GM18858 (cell line): ENCODE measurements at regions not wholly inside any gene's neighbourhood (a gene's known extent, or its start where the extent isn't known, plus 50 kb on each side); places are given as distances from the start of the nearest gene placed in this dataset.
"Not testable (repeated sequence)": the region's sequence is repeated elsewhere in the genome, so short reads cannot be mapped to it uniquely, and the experiment has no call there.

ENCODE experiments used
- ATAC-seq: cut with Tn5 transposase; IDR thresholded peaks from one replicate; pipeline ENCODE4 v1.9.1; 2021; ENCODE audit not compliant: unreplicated experiment

DNA sequence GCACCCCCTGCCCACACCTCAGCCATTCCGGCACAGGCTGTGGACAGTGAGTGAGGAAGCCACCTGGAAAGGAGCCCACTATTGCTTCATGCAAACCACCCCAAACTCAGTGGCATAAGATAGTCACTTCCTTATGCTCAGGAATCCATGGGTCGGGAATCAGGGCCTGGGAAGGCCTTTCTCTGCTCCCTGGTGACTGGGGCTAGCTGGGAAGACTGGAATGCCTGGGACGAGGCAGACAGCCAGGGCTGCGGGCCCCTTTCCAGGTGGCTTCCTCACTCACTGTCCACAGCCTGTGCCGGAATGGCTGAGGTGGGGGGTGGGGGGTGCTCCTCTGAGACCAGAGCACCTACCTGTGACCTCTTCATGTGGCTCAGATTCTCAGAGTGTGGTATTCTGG lies 74.1 kb upstream of the GRB10 start:
- ATAC-seq = no peak

DNA sequence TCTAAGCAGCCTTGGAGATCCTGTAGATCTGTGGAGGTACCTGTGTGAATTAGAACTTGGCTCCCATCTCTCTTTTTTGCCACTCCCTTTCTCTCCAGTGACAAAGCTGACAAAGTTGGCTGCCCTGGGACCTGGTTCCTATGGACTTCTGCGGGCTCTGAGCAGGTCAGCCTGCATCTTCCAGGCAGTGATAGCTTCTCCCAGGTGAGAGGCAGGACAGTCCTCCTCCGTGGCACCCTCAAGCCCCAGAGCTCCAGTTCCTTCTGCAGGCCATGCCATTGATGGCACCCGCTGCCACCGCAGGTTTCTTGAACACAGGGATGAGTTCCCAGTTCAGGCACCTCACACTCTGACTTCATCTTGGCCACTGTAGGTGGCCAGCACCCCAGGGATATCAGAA lies 73.5 kb upstream of the GRB10 start:
- ATAC-seq = no peak

DNA sequence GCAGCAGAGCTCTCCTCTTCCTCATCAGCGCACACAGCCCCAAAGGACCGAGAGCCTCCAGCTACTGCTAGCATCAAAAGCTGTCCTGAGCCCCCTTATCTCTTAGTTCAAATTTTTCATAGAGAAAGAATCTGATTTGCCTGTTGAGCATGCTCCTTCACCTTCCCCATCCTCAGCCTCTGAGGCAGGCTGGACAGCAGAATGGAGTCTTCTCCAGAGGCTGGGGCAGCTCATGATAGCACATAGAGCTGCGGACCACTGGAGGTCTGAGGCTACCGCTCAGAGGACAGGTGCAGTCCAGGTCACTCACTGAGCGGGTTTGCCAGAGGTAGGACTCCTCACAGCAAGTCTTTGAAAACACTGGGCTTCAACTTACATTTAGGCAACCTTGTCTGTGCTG lies 72.8 kb upstream of the GRB10 start:
- no peak for ATAC-seq

DNA sequence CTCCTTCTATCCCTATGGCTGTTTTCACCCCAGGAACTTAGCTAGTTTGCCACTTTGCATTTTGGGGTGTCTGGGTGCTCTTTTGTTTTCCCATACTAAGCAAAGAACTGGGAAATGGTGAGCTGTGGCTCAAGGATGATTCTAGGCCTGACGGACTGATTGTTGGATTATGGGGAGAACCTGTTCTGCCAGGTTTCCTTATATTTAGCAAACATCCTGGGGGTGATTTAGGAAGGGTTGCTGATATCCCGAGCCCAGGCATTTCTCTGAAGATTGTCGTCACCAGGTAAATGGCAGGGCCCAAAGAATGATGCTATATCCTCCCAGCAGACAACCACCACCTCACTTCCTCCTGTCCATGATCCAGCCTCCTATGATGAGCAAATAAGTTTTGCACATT lies 72.1 kb upstream of the GRB10 start:
- ATAC-seq = no peak

DNA sequence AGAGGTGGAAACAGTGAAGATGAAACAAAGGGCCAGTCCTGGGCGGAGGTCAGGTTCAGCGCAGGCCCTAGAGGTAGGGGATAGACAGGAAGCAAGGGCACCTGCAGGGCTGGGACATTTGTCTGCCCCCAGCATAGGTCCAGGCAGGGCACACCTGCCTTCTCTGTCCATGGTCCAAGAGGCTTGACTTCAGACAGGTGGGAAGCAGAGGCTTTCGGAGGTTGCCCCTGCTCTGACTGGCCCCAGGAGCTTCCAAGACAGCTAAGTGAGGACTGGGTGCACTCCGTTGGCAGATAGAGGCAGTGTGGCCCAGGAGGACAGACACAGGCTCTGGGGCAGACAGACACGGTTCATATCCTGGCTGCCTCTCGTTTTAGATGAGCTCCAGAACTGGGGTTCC lies 71.6 kb upstream of the GRB10 start:
- no peak for ATAC-seq

DNA sequence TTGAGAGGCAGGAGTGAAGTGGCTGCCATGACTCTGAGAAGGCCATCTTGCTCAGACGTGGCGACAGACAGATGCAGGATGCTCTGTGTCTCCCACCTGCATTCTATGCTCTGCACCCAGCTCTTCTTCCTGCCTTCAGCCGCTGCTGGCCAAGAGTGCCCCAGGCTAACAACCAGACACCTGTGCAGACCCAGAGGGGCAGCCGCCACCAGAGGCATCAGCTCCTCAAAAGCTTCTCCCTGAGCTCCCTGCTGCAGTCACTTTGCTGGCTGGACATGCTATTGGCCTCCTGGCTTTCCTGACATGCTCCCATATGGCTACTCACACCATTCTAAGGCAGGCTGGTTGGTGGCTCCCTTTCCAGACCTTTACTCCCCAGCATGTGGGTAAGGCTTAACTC lies 70.6 kb upstream of the GRB10 start:
- no peak for ATAC-seq

DNA sequence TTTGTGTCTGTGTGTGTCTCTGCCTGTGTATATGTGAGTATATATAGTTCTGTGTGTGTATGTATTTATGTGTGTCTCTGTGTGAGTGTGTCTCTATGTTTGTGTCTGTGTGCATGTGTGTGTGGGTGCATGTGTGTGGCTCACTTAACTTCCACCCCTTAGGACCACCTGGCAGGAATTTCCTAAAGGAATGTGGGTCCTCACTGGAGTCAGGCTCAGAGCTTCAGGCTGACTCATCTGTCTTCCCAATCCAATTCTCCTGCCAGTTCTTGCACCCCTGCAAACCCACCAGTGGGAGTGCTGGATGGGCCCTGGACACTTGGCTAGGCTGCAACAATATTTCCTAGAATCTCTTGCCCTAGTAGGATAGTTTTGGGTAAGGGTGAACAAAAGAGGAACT lies 70.2 kb upstream of the GRB10 start:
- no peak for ATAC-seq

DNA sequence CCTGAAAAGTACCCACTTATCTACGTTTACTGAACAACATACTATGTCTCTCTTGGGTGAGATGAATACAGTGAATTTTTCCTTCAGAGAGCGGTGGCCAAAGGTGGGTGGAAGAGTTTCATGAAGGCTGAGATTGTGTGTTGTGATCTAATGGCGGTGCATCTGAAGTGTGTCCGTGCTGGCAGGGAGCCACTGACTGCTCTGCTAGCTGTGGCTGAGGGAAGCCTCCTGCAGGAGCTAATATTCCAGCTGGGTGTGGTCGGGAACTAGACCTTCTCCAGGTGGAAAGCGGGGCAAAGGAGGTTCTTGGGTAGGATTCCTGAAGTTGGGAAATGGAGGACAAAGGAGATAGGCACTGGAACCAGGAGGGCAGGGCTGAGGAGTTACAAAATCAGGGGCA lies 69.2 kb upstream of the GRB10 start:
- ATAC-seq = no peak

DNA sequence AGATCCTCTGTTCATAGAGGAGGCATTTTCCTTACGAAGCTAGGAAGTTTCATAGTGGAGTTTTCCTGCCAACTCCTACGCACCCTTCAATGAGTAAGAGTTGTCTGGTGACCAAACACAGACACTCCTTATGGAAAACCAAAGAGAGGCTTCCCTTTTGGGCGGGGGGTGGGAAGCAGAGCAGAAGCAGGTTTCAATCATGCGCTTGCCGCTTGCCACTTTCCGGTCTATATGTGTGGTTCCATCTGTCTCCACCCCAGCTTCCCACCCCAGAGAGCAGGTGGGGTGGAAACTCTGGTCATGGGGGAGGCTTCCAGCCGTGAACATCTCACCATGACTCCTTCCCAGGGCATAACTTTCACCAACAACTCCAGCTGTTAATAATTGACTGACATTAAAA lies 68.8 kb upstream of the GRB10 start:
- ATAC-seq = no peak

DNA sequence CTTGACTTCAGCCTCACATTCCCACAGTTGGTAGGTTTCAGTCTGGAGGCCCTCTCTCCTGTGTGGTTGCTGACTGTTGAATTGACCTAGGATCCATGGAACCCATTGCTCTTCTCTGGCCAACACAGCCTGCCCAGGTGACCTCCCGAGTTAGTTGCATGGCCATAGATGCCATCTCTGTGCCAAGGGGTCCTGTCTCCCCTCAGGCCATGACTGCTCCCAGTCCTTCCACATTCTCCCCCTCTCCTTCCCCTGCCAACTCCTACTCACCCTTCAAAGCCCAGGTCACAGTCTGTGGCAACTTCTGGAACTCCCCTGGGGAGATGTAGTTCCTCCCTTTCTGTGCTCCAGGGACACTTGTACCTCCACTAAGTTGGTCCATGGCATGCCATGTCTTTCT lies 67.3 kb upstream of the GRB10 start:
- ATAC-seq = no peak

DNA sequence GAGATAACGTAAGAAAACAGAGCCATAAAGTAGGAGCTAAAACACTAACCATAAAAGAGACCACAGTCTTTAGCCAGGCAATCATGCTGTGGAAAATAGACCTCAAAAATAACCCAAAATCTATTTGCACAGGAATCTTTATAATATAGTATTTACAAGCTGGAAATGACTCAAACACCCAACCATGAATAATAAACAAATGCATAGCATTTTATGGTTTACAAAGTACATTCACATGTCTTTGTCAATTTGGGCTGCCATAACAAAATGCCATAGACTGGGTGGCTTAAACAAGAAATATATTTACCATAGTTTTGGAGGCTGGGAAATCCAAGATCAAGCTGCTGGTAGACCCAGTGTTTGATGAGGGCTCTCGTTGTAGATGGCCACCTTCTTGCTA lies 65.5 kb upstream of the GRB10 start:
- ATAC-seq = no peak

DNA sequence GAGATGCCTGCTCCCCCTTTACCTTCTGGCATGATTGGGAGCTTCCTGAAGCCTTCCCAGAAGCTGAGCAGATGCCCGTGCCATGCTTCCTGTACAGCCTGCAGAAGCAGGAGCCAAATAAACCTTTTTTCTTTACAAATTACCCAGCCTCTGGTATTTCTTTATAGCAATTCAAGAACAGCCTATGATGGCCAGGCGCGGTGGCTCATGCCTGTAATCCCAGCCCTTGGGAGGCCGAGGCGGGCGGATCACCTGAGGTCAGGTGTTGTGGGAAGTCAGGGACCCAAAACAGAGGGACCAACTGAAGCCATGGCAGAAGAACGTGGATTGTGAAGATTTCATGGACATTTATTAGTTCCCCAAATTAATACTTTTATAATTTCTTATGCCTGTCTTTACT lies 62.2 kb upstream of the GRB10 start:
- not testable (repeated sequence) for ATAC-seq

DNA sequence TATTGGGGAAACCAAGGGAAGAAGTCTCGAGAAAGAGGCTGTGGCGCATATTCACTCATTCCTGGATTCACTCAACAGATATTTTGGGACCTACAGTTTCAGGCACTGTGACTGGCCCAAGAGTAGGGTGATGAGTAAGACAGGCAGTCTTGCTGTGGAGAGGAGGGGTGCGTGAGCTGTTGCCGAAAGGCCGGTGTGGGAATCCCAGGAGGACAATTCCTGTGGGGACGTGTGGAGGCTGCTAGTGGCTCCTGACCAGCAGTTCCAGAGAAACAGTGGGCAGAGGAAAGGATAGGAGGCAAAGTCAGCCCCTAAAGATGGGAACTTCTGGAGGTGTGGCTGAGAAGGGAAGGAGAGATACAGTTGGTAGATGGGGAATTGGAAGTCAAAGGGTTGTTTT lies 59.3 kb upstream of the GRB10 start:
- no peak for ATAC-seq

DNA sequence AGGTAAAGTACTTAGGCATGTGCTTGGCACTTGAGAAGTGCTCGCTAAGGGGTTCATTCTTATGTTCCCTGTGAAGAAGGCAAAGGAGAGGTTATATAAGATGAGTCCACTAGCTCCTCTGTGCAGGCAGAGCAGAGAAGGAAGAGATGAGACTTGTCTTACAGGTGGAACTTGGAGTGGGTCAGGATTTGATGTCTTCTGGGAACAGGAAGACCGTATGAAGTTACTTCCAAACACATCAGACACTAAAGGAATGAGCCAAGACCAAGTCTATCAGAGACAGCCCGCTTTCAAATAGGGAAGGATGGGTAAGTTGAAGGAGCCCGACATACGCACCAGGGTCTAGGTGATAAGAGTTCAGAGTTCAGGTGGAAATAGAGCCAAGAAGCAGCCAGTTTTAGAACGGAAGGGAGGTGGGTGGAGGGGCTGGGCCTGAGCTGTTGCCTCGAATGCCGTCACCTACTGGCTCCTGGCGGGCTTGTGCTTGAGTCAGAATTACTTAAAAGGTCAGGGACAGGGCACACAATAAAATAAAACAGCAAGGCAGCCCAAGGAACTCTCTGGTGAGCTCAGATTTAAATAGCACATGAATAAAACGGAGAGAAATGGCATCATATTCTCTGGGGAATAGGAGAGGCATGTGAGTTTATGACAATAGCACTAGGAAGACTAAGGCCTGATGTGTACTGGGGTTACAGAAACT lies 56.1 kb upstream of the GRB10 start:
- ATAC-seq = no peak

DNA sequence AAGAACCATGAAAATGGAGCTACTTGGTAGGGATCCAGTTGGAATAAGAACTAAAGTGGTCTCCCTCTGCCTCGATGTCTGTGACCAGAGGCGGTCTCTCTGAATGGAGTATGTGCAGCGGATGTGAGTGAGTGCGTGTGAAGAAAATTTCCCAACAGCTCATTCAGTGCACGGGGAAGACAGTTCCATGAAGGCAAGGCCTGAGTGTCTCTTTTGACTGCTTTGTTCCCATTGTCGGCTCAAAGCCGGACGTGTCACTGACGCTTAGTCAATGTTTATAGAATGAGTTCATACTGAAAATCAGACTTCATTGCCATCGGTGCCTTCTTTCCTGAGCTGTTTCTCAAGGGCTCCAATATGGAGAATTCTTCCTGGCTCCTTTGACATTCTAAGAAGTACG lies 55.3 kb upstream of the GRB10 start:
- ATAC-seq = no peak

DNA sequence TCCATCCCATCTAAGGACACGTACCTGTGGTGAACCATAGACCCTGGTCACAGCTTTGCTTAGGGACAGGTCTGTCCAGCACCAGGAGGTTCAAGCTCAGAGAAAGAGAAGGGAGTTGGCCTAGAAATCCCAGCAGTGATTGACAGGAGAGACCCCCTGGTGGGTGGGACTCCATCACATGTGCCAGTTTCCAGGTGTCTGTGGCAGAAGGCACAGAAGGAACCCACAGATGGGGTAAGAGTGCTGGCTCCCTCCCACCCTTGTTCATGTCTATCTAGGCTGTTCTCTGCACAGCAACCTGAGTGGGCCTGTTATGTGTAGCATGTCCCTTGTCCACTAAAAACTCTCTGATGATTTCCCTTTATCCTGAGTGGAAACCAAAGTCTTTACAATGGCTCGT lies 54.0 kb upstream of the GRB10 start:
- no peak for ATAC-seq

DNA sequence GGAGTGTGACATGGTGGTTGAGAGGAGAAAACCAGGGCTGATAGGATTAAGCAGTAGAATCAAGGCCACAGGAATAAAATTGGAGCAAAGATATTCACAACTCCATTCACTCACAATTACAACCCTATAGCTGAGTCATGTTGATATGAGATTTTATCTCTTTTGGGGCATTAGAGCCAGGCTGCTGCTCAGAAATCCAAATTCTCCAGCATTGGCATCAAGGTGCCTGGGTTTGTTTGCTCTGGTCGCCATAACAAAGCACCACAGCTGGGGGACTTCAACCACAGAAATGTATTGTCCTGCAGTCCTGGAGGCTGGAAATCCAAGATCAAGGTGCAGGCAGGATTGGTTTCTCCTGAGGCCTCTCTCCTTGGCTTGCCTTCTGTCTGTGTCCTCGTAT lies 52.5 kb upstream of the GRB10 start:
- ATAC-seq = no peak

DNA sequence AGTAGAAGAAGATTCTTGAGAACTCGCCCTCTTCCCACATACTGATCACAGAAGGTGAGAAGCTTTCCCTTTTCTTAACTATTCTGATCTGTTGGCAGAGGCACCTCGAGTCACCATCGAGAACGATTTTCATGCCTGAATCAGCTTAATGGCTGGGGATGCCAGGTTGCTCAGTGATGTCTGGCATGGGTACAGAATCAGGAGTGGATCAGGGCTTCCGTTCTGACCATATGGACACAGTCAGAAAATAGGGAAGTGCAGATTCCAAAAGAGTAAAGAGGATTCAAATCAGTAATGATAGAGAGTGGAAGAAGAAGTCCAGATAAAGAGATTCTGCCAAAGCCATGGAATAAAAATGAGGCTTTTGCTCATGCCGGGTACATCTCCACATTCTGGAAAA lies 52.0 kb upstream of the GRB10 start:
- no peak for ATAC-seq

DNA sequence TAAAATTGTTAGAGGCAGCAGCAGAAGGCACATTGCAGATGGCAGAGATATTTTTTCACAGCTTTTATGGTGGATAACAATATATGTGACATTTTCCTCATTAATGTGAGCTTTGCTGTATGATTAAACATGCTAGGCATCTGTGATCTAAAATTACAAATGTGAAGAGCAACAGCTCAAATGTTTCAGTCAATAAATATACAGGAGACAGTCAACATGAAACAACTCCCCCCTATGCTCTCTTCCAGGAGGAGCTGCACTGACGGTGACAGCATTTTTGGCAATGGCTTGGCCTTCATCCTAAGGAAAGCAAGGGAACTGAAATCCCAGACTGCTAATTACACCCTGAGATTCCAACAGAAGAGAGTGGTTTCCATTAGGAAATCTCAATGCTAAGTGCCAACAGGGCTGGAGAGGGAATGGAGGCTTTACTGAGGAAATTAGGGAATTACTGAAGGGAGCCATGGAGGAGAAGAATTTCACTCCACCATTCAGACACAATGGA lies 51.4 kb upstream of the GRB10 start:
- ATAC-seq = no peak

DNA sequence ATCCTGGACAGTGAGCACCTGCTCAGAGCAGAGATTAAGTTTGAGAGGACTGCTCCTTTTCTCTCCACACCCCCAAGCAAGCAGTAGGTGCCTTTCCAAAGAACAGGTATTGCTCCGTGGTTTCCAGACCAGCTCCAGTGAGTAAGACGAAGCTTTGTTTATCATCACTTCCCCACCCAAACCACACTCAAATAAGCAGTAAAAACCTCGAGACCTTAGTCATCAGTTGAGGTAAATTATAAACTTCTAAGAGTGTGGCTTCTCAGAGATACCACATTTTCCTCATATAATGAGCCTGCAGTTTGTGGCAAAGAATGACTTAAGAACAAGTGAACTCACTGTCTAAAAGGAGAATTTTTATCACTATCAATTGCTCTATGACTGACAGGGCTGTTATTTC lies 50.0 kb upstream of the GRB10 start:
- no peak for ATAC-seq
